NOMO-1 treated with DMSO at 0.1 percent for 48 hours (cell line): ENCODE measurements at regions not wholly inside any gene's neighbourhood (a gene's known extent, or its start where the extent isn't known, plus 50 kb on each side); places are given as distances from the start of the nearest gene placed in this dataset.
A peak's percentile ranks its signal among the peaks of the same experiment; 100 is the strongest.

Source experiments
- DNase-seq: peaks from one replicate; lab custom pipeline; 2025; ENCODE audit not compliant: unreplicated experiment; lab: John Stamatoyannopoulos, UW

DNA sequence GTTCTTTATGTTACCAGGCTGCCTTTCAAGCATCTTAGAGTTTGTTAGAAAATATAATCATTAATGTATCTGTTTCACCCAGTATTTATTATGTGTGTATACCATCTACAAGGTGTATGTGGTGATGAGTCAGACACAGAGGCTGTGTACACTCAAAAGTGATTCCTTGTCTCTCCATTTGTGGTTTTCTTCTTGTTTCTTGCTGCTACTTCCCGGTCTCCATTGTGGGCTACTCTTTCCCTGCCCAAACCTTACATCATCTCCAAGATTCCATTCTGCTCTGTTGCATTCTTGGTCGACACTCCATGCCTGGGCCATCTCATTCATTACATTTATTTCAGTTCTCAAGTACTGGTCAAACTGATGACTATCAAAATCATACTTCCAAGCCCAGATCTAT lies 182.2 kb upstream of the STXBP5 start:
- no peak for DNase-seq

DNA sequence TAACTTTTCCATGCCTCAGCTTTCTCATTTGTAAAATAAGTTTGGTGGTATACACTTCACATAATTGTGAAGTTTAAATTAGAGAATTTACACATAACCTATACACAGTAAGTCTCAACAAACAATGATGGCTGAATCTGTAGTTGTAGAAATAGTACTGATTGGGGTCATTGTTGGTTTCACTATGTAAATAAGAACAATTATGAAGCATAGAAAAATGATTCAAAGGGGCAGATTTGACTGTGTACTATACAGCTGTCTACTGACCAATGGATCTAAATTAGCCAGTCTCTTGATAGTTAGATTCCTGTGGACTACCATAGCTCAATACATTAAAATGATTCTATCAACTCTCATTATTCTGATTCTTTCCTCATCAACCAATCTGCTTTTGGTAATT lies 181.1 kb upstream of the STXBP5 start:
- no peak for DNase-seq

GRCh38 chr6:147023581-147023980 lies 180.6 kb upstream of the STXBP5 start:
- no peak for DNase-seq

DNA sequence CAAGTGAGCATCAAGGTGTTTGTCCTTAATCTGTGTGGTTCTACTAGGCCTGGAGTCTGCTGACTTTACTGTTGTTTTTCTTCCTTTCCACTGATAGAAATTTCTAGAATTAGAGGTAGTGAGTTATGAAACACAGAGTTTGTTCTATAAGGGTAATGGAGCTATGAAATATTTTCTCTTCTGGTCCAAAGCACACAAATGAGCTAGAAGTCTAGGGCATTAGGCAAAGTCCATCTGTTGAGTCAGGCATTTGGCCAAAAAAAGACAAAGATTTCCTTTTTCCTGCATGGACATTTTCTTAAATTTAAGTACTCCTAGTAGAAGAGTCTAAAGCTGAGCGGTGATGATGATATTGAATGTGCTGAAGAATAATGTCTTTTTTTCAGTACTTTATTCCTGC lies 174.3 kb upstream of the STXBP5 start:
- no peak for DNase-seq

- no peak for DNase-seq
Measured at GRCh38 chr6:147033267-147033666, 170.9 kb upstream of the STXBP5 start.

DNA sequence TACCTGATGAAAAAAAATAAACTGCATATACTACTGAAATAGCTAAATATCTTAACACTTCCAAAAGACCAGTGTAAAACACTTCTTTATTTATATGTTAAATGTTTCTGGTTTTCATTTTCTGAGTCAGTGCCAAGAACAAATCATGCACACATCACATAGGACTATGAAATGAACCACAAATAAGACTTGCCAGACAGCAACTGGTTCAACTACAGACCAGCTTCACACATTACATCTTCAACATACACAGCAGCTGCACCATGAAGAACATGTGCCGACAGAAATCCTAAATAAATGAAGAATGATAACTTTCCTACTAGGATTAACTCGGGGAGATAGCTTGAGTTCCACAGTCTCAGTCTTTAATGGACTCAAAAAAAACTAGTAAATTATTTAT lies 168.3 kb upstream of the STXBP5 start:
- DNase-seq = no peak

DNA sequence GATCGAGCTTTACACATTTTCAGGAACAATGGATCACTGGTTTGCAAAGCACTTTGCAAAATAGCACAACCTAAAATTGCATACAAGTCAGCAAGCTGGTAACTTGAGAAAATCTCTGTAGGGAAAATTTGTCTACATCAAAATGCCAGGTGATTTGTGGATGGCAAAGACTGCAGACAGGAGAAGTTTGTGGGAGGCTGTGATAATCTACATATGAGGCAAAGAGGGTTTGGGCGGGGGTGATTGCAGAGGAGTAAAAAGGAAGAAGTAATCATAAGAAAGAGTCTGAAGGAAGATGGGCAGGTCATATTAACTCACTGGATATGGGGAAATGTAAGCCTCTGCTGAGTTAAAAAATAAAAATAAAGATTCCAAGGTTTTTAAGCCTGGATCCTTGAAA lies 166.3 kb upstream of the STXBP5 start:
- DNase-seq = no peak

- DNase-seq = no peak
Measured at GRCh38 chr6:147040121-147040910, 163.9 kb upstream of the STXBP5 start.

DNA sequence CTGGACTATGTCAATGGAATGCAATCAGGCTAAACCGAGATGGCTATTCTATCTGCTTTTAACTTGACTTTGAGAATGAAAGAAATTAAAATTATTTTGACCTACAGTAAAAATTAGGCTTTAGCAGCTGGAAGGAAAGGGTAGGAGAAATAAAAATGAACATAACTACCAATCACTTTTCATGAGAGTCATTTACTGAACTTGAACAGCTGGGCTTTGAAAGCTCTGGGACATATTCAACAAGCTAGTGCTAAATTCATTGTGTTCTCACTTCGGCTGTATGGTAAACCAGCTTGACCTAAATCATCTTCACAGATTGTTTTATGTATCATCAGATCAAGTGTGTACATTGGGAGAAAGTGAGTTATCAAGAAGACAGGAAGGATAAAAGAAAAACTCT lies 161.5 kb upstream of the STXBP5 start:
- no peak for DNase-seq

- no peak for DNase-seq
Measured at GRCh38 chr6:147043994-147044477, 160.2 kb upstream of the STXBP5 start.

GRCh38 chr6:147046141-147046877 lies 157.9 kb upstream of the STXBP5 start:
- DNase-seq = no peak

- DNase-seq = no peak
Measured at GRCh38 chr6:147048930-147049329, 155.3 kb upstream of the STXBP5 start.

DNA sequence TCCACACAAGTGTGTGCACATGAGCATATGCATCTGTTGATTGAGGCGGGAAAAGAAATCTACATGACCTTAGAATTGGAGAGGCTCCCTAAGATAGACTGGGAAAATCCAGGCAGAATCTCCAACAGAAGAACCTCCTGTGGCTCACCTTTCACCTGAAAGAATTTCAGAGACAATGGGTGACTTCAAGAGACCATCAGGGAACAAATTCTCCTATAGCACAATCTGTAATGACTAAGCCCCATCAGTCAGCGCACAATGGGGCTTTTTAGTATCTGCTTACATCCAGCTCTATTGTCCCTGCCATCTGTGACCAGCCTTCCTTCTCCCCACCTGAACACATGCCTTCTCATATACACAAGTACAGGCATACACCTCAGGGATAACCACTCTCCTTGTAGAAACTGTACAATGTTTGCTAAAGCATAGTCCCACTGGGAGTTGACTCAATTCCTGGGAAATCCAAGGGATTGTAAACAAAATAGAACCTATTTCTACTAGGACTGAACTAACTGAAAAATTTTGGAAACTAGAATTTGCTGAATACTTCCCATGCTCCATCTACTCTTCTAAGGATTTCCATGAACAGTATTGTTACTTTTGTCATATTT lies 150.8 kb upstream of the STXBP5 start:
- no peak for DNase-seq

GRCh38 chr6:147054158-147054557 lies 150.1 kb upstream of the STXBP5 start:
- no peak for DNase-seq

DNA sequence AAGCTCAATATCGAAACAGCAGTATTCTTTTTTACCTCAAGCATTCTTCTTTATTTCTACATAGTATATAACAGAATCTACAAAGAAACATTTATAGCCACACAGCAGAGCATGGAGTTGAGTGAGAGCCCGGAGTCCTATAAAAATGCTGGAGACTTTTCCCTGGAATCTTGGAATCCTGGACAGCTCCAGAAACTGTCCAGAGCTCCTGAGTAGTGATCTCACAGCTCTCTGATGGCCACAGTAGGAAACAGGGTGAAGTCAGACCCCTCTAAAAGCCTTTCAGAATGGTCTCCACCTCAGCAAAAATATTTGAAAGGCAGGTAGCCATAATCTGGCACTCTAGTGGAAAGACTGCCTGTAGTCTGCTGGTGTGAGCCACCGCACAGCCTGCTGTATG lies 149.3 kb upstream of the STXBP5 start:
- no peak for DNase-seq

GRCh38 chr6:147055821-147056392 lies 148.3 kb upstream of the STXBP5 start:
- no peak for DNase-seq

GRCh38 chr6:147057188-147057587 lies 147.0 kb upstream of the STXBP5 start:
- peak; percentile 57 for DNase-seq

DNA sequence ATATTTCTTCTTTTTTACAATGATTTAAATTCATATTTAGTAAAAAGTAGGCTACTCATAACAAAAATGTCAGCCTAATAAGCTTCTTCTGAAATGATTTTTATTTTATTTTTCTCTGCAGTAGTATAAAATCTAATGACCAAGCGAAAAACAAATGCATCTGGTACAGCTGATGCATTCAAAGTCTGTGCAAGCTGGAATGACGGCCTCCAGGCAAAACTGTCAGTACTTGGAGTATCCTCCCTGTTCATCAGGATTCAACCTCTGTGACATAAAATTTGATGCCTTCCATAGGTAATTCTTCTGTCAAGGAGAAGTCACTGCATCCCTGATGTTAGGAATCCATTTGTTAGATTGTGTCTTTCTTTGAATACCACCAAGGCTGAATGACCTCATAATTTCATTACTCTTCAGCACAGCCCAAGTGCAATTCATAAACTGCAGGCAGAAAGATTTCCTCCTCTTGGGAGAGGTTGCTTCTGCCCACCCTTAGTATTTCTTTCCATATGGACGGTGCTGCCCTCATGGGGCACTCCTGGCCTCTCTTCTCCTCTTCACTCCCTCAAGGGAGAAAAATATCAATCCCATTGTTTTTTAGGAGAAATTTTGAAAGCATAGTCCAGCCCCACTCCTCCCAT lies 146.4 kb upstream of the STXBP5 start:
- no peak for DNase-seq

DNA sequence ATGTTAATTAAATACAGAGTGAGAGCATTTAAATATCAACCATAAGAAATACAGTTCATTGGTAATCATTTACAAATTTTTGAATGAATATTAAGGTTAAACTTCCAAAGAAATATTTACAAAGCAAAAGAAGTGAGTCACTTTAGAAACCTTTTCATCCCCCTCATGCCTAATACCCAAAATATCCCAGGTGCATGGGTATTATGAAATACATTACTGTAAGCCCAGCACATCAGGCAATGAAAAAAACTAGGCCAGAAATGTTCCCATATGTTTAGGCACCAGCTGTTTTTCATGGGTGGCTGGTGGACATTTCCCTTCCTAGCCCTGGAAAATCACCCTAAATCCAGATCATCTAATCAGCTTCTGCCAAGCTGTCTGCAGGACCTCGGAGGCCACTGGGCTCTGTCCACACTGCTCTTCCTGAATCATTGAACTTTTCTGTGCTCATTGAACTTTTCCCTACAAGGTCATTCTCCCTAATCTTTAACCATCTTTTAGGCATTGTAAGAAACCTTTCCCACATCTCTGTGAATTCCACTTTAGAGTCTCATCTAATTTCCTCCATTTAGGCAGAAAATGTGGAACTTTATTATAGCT lies 145.3 kb upstream of the STXBP5 start:
- no peak for DNase-seq

DNA sequence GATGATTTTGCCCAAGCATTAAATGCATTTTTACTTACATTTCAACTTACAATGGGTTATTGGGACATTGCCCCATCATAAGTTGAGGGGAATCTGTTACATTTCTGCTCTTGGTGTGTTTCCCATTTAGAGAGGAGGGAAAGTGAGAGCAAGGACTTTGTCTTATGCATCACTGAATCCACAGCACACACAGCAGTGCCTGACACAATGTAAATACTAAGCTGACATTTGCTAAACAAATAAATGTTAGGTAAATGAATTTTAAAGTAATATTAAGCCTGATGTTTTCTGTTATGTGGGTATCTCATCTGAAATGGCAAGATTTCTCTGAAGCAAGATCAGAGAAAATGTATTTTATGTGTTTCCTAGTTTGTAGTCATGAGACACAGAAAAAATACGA lies 143.6 kb upstream of the STXBP5 start:
- no peak for DNase-seq

- no peak for DNase-seq
Measured at GRCh38 chr6:147061252-147061651, 143.0 kb upstream of the STXBP5 start.
